ENCODE measurements at regions not wholly inside any gene's neighbourhood (a gene's known extent, or its start where the extent isn't known, plus 50 kb on each side); places are given as distances from the start of the nearest gene placed in this dataset.

DNA sequence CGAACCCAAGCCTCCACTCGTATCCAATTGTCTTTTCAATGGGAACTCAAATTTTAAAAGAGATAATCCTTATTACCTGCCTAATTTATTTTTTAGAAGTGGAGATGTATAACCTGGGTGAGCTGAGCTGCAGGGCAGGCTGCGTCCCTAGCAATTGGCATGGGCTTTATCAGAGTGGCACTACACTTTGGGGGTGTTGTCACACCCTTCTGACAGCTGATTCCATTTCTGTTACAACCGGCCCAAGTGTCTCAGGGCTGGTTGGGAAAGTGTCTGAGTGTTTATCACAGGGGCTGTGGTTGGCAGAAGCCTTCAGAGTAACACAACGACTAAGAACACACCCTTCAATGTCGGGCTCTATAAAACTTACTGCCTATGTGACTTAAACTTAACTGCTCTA lies 295.0 kb downstream of the SMAD2 start:
- Mint-ChIP-seq H3K9me3 (peaks cover 2 to 17% (median 3%) of the 10 kb centered on the region in 7 donors), H3K4me3 (no peak overlapping the region), H3K36me3 (no peaks in the 10 kb centered on the region), H3K4me1 (no peaks in the 10 kb centered on the region), H3K27ac (no peak overlapping the region), H3K27me3 (ENCODE audit: low read depth in 3 of 3) (peaks cover 1 to 6% (median 2%) of the 10 kb centered on the region in 3 donors)
- WGBS (ENCODE audit: insufficient coverage): no CpG with 5 or more reads among the region's 6 CpGs
- no peaks in the 10 kb centered on the region for H4K20me1 ChIP-seq (ENCODE audit: insufficient read depth, low read length)
- H3K4me1 ChIP-seq (ENCODE audit: control insufficient read depth in 1 of 2, insufficient read depth in 2 of 2, low read length in 2 of 2): no peaks in the 10 kb centered on the region
- H3K79me2 ChIP-seq (ENCODE audit: insufficient read depth, low read length): no peaks in the 10 kb centered on the region
- DNase-seq: no peak
- H3K4me2 ChIP-seq (replicated peaks; ENCODE audit: extremely low read depth, low read length, poor library complexity, severe bottlenecking): no peak overlapping the region
- no peak overlapping the region for H3K27ac ChIP-seq (ENCODE audit: low read depth in 1 of 2, low read length in 2 of 2)
- no peak overlapping the region for H2AFZ ChIP-seq (ENCODE audit: insufficient read depth, low read depth, low read length, poor library complexity, severe bottlenecking)
- no peak overlapping the region for H3K9ac ChIP-seq (ENCODE audit: insufficient read depth, low read length, poor library complexity, severe bottlenecking)
- no peak overlapping the region for H3K4me3 ChIP-seq (replicated peaks in 1 of 3; ENCODE audit: low read depth in 2 of 3, low read length in 3 of 3)
- H3K36me3 ChIP-seq (replicated peaks in 1 of 2; ENCODE audit: control insufficient read depth in 1 of 2, insufficient read depth in 2 of 2, low read length in 2 of 2): no peaks in the 10 kb centered on the region
- H3K27me3 ChIP-seq (ENCODE audit: control insufficient read depth in 2 of 2, insufficient read depth in 2 of 2, low read length in 2 of 2): no peaks in the 10 kb centered on the region
- intact Hi-C loops (cut with micrococcal nuclease): no loop called here
- peaks cover 0 to 5% of the 10 kb centered on the region in 2 donors for H3K9me3 ChIP-seq (replicated peaks in 1 of 2; ENCODE audit: control insufficient read depth in 1 of 2, insufficient read depth in 1 of 2, low read length in 2 of 2)
- TF ChIP-seq, protein P1, sequence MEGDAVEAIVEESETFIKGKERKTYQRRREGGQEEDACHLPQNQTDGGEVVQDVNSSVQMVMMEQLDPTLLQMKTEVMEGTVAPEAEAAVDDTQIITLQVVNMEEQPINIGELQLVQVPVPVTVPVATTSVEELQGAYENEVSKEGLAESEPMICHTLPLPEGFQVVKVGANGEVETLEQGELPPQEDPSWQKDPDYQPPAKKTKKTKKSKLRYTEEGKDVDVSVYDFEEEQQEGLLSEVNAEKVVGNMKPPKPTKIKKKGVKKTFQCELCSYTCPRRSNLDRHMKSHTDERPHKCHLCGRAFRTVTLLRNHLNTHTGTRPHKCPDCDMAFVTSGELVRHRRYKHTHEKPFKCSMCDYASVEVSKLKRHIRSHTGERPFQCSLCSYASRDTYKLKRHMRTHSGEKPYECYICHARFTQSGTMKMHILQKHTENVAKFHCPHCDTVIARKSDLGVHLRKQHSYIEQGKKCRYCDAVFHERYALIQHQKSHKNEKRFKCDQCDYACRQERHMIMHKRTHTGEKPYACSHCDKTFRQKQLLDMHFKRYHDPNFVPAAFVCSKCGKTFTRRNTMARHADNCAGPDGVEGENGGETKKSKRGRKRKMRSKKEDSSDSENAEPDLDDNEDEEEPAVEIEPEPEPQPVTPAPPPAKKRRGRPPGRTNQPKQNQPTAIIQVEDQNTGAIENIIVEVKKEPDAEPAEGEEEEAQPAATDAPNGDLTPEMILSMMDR (IDR thresholded peaks at IDR 0.05): no peak

DNA sequence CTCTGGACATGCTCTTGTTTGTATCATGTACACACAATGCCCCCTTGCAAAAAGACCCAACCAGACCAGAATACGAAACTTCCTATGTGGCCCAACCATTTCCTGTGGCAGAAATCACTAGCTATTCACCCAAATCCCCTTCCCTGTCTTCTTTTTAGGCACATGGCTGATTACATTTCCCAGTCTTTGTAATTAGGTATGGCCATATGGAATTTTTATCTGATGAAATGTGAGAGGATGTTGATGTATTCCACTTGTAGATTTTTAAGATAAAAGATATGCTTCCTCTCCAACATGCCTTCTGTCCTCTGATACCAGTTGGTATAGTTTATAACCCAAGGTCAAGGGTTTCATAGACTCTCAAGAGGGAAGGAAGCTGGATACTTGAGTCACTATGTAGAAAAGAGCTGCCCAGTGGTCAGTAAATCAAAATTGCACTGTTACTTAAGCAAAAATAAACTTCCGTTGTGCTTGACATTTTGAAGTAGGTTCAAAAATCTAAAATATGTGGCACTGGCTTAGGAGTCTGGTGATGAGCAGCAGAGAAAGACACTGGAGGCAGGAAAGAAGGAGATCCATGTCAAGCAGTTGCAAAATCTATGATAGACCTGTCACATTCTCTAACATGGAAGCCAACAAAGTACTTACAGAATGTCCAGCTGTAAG lies 297.4 kb downstream of the SMAD2 start:
- Histone ChIP-seq H3K36me3 (replicated peaks in 1 of 2; ENCODE audit: control insufficient read depth in 1 of 2, insufficient read depth in 2 of 2, low read length in 2 of 2) (no peaks in the 10 kb centered on the region), H3K79me2 (ENCODE audit: insufficient read depth, low read length) (no peaks in the 10 kb centered on the region), H3K4me3 (replicated peaks in 1 of 3; ENCODE audit: low read depth in 2 of 3, low read length in 3 of 3) (no peak overlapping the region), H3K9ac (ENCODE audit: insufficient read depth, low read length, poor library complexity, severe bottlenecking) (no peak overlapping the region), H4K20me1 (ENCODE audit: insufficient read depth, low read length) (no peaks in the 10 kb centered on the region), H3K4me2 (replicated peaks; ENCODE audit: extremely low read depth, low read length, poor library complexity, severe bottlenecking) (no peak overlapping the region), H3K4me1 (ENCODE audit: control insufficient read depth in 1 of 2, insufficient read depth in 2 of 2, low read length in 2 of 2) (no peaks in the 10 kb centered on the region), H3K9me3 (replicated peaks in 1 of 2; ENCODE audit: control insufficient read depth in 1 of 2, insufficient read depth in 1 of 2, low read length in 2 of 2) (peaks cover 0 to 5% of the 10 kb centered on the region in 2 donors), H3K27ac (ENCODE audit: low read depth in 1 of 2, low read length in 2 of 2) (no peak overlapping the region), H3K27me3 (ENCODE audit: control insufficient read depth in 2 of 2, insufficient read depth in 2 of 2, low read length in 2 of 2) (no peaks in the 10 kb centered on the region), H2AFZ (ENCODE audit: insufficient read depth, low read depth, low read length, poor library complexity, severe bottlenecking) (no peak overlapping the region)
- TF ChIP-seq, protein P1 (IDR thresholded peaks at IDR 0.05): no peak
- Mint-ChIP-seq H3K4me3 (no peak overlapping the region), H3K27ac (no peak overlapping the region), H3K27me3 (ENCODE audit: low read depth in 3 of 3) (peaks cover 1 to 4% (median 2%) of the 10 kb centered on the region in 3 donors), H3K9me3 (peaks cover 0 to 14% (median 3%) of the 10 kb centered on the region in 7 donors), H3K4me1 (no peaks in the 10 kb centered on the region), H3K36me3 (no peaks in the 10 kb centered on the region)
- DNase-seq: no peak
- WGBS (ENCODE audit: insufficient coverage): 40% methylated on average over 1 of the region's 2 CpGs
- intact Hi-C loops (cut with micrococcal nuclease): no loop called here
